ENCODE measurements at regions not wholly inside any gene's neighbourhood (a gene's known extent, or its start where the extent isn't known, plus 50 kb on each side); places are given as distances from the start of the nearest gene placed in this dataset.

DNA sequence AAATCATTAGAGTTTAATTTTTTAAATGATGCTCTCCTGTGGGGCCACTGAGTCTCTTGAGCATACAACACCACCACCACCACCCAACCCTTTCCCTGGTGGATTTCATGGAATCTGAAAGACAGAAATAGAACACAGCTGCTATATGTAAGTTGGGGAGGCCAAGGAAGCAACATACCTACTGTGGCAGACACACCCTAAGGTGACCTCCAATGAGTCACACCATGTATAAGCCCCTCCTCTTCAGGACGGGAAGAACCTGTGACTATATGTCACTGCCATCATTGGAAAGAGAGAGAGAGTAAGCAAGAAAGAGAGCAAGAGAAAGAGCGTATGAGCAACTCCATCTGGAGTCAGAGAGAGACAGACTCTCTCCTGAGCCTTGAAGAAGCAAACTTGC lies 172.4 kb upstream of the NFE2L3 start:
- TF ChIP-seq CEBPB (IDR thresholded peaks at IDR 0.05; ENCODE audit: low read depth) = no peak
- TF ChIP-seq EZH2 (IDR thresholded peaks at IDR 0.05) = no peak
- TF ChIP-seq SP1 (IDR thresholded peaks at IDR 0.05; ENCODE audit: low read depth) = no peak
- TF ChIP-seq EZH2phosphoT487 (IDR thresholded peaks at IDR 0.05; ENCODE audit: borderline replicate concordance) = no peak
- no peak for TF ChIP-seq MAX (IDR thresholded peaks at IDR 0.05)
- no peak for TF ChIP-seq YY1 (IDR thresholded peaks at IDR 0.05; ENCODE audit: extremely low read depth, insufficient replicate concordance, low read depth, low read length)
- no peak for TF ChIP-seq RAD21 (IDR thresholded peaks at IDR 0.05; ENCODE audit: low read depth)
- TF ChIP-seq JUND (IDR thresholded peaks at IDR 0.05) = no peak
- no peak for TF ChIP-seq POLR2AphosphoS5 (IDR thresholded peaks at IDR 0.05; ENCODE audit: low read depth, low read length)
- TF ChIP-seq TCF7L2 (IDR thresholded peaks at IDR 0.05; ENCODE audit: borderline replicate concordance, extremely low read depth, insufficient read depth, insufficient read length) = no peak
- no peak for TF ChIP-seq ZBTB33 (IDR thresholded peaks at IDR 0.05; ENCODE audit: extremely low read depth, insufficient replicate concordance, low read length)
- no peak for TF ChIP-seq SIN3A (IDR thresholded peaks at IDR 0.05; ENCODE audit: low read depth)
- TF ChIP-seq, protein P1, sequence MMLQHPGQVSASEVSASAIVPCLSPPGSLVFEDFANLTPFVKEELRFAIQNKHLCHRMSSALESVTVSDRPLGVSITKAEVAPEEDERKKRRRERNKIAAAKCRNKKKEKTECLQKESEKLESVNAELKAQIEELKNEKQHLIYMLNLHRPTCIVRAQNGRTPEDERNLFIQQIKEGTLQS (IDR thresholded peaks at IDR 0.05) = no peak
- TF ChIP-seq POLR2A (IDR thresholded peaks at IDR 0.05; ENCODE audit: borderline replicate concordance, extremely low read depth, insufficient read depth, insufficient read length) = no peak
- no peak for TF ChIP-seq ELF1 (IDR thresholded peaks at IDR 0.05; ENCODE audit: borderline replicate concordance, low read depth)
- no peak overlapping the region for H3K4me2 ChIP-seq (ENCODE audit: low read length)
- no peak overlapping the region for H3K4me3 ChIP-seq (replicated peaks in 1 of 2; ENCODE audit: low read depth in 1 of 2, low read length in 2 of 2)
- no peaks in the 10 kb centered on the region for H3K9me2 ChIP-seq (ENCODE audit: insufficient read depth)
- POLR2A ChIA-PET = no interaction called here
- no peaks in the 10 kb centered on the region for H4K20me1 ChIP-seq (ENCODE audit: insufficient read depth)
- no peaks in the 10 kb centered on the region for H3K27me3 ChIP-seq (ENCODE audit: insufficient read depth, low read length)
- H3K9me3 ChIP-seq (ENCODE audit: control insufficient read depth in 1 of 2, insufficient read depth in 1 of 2, low read depth in 1 of 2, low read length in 2 of 2) = peaks cover 0 to 6% of the 10 kb centered on the region in 2 experiments; a peak in 1 of 4 replicates
- intact Hi-C loops (cut with micrococcal nuclease) = no loop called here
- no peak overlapping the region for H3K9ac ChIP-seq (ENCODE audit: low read length)
- DNase-seq (ENCODE audit: low read depth, low spot score) = no peak
- BruUV-seq (replicated peaks) = no TSS peak
- H3K36me3 ChIP-seq (ENCODE audit: control insufficient read depth in 1 of 2, insufficient read depth in 2 of 2, low read length in 2 of 2) = no peaks in the 10 kb centered on the region
- RAD21 ChIA-PET (ENCODE audit: low non-redundant PET in 1 of 2, low total read pairs in 2 of 2, uncharacterized antibody in 2 of 2, unreplicated experiment in 2 of 2) = no interaction called here
- H3K4me1 ChIP-seq (ENCODE audit: control insufficient read depth in 1 of 2, insufficient read depth in 2 of 2, low read length in 2 of 2) = no peaks in the 10 kb centered on the region
- H3K27ac ChIP-seq (ENCODE audit: low read depth, low read length) = no peak overlapping the region
- no peak overlapping the region for H2AFZ ChIP-seq (ENCODE audit: low read depth, low read length, poor library complexity, severe bottlenecking)
- CTCF ChIA-PET = no interaction called here
- H3K79me2 ChIP-seq (ENCODE audit: insufficient read depth, low read length) = no peaks in the 10 kb centered on the region
- ATAC-seq = no peak

Measured in HCT116 (cell line).